HG02759 (cell line): ENCODE measurements at regions not wholly inside any gene's neighbourhood (a gene's known extent, or its start where the extent isn't known, plus 50 kb on each side); places are given as distances from the start of the nearest gene placed in this dataset.

Source experiments
- ATAC-seq: cut with Tn5 transposase; IDR thresholded peaks from one replicate; pipeline ENCODE4 v1.9.1; 2021; ENCODE audit warnings: mild to moderate bottlenecking, moderate library complexity; ENCODE audit not compliant: unreplicated experiment

DNA sequence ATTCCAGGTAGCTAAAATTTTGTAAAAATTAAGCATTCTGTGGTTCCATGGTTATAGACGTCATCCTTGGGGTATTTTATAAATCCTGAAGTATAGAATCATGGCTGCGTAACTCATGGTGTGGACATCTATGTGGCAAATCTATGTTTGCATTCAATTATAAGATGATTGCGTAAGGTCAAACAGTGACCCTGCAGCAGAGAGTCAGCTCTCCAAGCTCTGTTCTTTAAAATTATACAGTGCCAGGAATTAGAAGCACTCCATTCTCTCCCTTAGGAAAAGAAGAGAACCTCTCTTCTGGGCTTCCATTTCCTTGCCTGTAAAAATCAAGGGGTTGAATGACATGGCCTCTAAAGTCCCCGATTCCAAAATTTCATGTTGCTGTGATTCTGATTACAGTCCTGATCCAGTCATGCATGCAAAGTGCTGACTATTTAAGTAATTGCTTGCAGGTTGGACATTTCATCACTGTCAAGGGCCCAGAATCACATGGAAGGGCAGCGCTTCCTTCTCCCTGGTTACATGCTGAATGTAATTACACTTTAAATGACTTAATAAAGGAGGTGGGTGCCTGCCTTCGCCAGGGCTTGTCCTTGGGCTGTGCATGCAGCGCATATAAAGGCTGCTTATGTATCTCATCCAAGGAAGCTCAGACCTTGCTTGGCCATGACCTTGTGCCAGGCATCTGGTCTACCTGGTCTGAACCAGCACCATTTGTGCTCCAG, 550.7 kb downstream of the TYW1 start:
- no peak for ATAC-seq

DNA sequence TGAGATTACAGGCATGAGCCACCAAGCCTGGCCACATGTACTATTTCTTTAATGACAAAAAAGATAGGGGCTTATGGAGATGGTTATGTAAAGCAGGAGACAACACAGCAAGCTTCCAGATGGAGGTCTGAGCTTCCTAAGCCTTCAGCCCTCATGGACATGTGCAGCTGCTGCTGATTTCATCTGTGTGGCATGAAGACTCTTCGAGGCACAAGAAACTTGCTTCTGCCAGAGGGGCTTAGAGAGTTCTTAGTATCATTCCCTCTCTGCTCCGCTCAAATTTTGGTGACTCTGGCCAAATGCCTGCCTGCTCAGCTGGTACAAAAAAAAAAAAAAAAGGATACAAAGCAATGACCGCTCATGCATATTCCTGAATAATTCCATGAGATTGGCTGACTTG, 552.5 kb downstream of the TYW1 start:
- no peak for ATAC-seq

DNA sequence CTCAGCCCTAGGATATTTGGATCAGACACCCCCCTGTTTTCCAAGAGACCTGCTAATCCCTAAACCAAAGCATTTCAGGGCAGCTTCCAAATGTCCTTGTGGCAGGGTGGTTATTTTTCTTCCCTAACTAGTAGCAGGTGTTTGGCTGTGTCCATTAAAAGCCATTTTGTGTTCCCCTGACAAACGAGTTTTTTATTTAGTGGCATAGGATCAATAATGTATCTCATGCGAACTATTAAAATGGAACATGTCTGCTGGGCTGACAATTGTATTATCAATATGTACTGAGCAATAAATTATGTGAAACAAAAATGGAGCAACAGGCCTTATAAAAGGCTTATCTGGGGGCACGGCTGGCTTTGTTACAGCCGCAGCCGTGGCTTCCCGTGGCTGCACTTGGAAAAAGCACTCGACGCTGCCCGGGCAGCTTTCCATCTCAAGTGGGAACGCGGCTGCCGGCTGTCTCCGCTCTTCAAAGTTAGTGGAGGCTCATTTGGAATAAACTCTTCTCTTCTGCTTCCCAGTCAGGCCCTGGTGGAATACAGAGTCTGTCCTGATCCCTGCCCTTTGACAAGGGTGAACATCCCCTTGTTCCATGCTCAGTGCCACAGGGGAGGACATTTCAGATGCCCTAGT, 554.3 kb downstream of the TYW1 start:
- ATAC-seq, result no peak

DNA sequence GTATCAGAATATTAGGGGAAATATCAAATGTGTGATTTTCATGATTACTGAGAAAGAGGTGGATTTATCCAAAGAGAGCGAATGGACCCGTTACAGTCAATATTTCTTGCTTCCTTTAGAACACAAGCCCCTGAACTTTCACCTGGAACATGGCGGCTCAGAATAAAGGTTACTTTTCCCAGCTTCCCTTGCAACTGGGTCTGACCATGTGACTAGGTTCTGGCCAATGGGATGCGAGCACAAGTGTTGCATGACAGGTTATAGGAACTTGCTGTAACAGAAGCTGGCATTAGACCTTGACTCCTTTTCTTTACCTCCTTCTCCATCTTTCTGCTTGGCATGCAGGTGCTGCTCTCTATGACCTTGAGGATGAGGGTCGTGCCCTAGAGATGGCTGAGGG, 556.1 kb downstream of the TYW1 start:
- ATAC-seq, result no peak

DNA sequence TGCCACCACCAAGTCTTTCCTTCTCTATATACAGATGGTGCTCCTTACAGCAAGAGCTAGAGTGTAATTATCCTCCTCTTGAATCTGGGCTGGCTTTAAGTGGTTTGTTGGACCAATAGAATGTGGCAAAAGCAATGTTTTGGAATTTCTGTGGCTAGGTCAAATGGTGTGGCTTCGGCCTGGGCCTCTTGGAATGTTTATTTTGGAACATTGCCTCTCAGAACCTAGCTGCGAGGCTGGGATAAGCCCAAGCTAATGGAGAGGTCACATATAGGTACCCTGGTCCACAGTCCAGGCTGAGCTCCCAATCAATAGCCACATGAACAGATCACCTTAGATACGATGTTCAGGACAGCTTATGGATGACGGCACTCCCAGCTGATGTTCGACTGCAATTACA, 556.7 kb downstream of the TYW1 start:
- ATAC-seq, result no peak

DNA sequence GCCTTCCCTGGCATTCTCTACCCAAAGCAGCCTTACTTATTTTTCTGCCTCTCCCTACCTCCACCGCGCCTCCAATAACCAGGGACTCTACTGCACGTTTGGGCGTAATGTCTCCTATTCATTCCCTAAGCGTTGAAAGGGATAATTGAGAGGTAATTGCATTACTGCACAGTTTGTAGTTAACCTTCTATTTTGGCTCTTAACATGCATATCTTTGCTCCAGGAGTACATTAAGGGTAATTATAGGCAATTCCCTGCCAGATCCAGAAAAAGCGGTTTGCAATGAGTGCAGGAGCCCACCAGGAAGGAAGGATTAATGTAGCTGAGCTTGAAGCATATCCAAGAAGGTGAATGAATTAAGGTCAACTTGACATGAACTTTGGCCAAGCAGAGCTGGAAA, 558.4 kb downstream of the TYW1 start:
- ATAC-seq, result no peak

DNA sequence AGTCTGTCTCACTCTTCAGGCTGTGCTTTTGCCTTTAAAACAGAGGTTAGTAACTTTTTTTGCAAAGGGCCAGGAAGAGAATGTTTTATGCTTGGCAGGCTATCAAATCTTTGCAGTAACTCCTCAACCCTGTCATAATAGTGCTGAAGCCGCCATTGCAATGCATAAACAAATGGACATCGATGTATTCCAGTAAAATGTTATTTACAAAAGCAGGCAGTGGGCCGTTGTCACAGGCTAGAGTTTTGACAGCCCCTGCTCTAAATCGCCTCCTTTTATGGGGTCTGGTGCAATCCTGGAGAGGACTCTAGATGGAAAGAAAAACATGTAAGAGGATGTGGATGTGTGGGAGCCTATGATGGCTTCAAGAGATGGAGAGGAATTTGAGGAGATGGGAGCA, 568.3 kb downstream of the TYW1 start:
- no peak for ATAC-seq

DNA sequence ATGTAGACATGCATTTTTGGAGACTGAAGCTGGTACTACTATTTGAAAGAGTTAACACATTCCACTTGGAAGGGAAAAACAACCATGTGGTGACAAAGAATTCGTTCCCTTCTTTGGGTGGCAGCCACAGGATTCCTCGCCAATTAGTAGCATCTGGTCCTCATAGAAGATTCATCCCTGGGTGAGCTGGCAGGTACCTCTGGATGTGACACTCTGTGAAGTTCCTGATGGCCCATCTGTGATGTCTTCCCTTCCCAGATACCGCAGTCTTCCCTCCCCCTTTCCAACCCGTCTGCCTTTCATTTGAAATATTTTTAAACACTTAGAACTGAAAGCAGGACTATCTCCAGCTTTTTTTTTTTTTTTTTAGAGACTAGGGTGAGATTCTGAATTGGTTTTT, 569.5 kb downstream of the TYW1 start:
- ATAC-seq, result no peak

DNA sequence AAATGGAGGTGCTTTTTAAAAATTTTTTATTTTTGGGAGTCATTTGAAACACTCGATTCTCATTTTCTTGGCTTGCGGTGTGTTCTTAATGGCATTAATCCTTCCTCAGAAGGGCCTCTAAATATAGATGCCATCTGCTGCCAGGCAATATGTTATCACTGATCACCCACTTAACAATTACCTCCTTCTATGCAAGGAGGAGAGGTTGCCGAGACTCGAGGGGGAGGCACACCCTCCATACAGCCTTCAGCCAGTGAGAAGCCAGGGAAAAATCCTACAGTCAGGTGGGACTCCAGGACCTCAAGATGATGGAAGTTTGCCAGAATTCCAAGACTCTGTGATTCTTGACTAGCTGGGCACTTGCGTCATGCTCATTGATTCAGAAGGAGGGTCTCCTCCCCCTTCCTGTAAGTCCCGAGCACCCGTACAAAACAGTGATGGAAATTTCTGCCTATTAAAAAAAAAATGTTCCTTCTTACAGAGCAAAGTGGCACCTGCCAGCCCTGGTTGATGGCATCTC, 574.5 kb downstream of the TYW1 start:
- no peak for ATAC-seq

DNA sequence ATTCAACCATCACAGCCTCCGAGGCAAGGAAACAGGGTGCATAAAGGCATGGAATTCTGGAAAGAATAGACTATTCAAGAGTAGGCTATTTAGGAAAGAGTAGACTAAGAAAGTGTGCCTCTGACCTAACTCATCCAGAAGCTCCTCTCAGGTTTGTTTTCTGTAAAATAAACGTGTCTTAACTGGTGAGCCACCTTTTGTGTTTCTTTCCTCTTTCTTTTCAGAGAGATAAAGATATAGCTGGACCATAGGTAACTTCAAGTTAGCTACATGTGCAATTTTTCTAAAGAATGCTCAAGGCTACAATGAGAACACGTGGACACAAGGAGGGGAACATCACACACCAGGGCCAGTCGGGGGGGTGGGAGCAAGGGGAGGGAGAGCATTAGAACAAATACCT, 577.0 kb downstream of the TYW1 start:
- ATAC-seq, result no peak

DNA sequence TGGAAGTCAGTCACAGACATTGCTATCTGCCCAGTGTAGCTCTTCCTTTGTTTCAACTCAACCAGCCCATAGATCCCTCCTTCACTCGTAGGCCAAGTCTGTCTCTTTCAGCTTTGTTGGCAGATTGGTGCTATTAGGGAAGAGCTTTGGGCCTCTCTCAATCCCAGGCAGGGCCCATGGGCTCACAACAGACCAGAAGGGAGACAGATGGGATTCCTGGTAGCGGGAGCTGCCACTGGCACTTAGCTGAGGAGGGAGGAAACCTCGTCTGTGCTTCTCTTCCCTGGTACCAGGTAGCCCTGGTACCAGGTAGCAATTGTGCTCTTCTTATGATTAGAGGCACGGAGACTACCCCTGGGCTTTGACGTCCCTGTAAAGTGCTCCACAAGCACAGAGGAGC, 592.0 kb downstream of the TYW1 start:
- ATAC-seq, result no peak

DNA sequence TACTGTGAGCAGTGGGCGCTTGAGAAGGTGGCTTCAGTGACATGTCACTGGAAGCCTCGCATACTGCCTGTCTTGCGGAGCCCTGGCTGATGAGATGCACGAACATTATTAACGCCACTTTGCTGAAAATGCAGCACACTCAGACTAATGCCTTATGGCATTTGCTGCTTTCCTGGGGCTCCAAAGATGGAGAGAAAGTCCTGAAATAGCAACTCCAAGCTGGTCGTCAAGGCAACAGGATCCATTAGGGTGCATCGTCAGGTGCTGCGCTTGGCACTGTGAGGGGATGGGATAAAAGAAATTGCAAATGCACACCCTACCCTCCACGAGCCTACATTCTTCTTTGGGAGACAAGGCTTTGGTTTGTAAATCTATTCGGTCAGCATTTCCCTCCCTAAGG, 592.5 kb downstream of the TYW1 start:
- no peak for ATAC-seq

DNA sequence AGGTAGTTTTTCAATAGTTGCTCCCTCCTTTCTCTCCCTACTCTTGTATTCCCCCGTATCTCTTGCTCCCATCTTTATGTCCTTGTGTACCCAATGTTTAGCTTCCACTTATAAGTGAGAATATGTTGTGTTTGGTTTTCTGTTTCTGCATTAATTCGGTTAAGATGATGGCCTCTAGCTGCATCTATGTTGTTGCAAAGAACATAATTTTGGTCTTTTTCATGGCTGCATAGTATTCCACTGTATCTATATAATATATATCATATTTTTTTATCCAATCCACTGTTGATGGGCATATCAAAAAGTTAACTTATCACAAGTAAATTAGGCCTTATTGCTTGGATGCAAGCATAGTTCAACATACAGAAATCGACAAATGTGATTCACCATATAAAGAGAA, 594.0 kb downstream of the TYW1 start:
- ATAC-seq, result no peak

DNA sequence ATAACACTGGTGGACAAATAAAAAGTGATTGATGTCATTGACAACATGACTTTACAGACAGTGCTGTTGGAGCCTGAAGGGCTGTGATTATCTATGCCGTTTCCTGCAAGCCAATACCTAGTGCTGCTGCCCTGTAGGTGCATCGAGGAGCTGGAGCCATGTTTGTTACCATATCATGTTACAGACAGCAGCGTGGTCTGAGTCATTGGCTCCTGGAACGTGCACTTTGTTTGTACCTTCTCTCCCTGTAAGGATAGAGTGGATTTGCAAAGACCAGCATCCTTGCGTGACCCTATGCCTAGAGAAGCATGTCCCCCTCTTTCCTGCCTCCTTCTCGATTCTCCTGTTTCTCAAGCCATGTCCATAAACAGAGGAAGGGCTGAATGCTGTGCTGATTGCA, 597.2 kb downstream of the TYW1 start:
- ATAC-seq, result no peak

DNA sequence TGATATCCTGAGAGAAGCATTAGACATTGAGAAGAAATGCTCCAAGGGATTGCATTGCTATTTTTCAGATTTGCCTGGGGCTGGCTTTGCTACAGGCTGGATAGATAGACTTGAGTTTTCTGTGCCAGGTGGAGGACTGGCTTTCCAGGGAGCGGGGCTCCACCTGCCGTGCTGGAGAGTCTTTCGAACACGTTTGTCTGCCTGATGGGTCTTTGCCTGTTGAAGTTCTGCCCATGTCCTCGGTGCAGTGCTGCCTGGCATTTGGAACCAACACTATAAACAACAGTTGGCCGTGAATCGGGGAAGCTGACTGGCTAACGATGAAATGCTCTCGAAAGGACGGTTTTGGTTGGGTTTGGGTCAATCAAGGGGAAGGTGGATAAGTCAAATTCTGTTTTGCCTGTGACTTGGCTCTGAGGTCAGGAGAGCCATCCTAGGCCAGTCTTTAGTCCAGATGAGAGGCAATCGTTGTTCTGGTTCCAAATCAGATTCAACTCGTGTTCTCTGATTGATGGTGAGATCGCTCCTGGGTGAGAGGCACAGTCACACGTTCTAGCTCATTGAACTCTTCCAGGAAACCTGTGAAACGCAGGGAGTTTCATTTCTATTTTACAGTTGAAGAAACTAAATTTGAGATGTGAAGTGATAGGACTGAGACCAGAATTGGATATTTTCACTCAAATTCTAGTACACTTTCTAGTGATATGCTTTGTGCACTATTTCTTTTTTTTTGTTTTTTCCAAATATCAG, 599.0 kb downstream of the TYW1 start:
- no peak for ATAC-seq

DNA sequence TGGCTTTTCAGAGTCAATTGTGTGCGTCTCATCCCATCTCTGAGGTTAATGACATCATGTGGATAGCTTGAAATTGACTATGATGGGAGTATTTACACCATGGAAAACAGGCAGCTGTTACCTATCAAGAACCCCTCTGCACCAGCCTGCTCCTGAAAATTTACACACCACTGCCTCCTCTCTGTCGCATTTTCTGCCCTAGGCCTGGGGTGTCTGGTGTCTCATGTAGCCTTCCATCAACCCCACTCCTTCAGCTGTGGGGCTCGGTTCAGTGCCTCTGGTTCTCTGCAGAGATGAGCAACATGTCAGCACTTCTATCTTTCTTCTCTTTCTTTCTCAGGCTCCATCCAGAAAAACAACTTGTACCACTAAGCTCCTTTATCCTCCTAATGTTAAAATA, 600.5 kb downstream of the TYW1 start:
- no peak for ATAC-seq

DNA sequence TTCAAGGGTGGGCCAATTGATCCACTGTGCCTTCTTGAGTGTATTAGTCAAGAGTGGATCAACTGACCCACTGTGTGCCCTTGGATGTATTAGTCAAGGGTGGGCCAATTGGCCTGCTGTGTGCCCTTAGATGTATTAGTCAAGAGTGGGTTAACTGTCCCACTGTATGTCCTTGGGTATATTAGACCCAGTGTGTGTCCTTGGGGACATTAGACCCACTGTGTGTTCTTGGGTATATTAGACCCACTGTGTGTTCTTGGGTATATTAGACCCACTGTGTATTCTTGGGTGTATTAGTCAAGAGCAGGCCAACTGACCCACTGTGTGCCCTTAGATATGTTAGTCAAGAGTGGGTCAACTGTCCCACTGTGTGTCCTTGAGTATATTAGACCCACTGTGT, 601.8 kb downstream of the TYW1 start:
- no peak for ATAC-seq

DNA sequence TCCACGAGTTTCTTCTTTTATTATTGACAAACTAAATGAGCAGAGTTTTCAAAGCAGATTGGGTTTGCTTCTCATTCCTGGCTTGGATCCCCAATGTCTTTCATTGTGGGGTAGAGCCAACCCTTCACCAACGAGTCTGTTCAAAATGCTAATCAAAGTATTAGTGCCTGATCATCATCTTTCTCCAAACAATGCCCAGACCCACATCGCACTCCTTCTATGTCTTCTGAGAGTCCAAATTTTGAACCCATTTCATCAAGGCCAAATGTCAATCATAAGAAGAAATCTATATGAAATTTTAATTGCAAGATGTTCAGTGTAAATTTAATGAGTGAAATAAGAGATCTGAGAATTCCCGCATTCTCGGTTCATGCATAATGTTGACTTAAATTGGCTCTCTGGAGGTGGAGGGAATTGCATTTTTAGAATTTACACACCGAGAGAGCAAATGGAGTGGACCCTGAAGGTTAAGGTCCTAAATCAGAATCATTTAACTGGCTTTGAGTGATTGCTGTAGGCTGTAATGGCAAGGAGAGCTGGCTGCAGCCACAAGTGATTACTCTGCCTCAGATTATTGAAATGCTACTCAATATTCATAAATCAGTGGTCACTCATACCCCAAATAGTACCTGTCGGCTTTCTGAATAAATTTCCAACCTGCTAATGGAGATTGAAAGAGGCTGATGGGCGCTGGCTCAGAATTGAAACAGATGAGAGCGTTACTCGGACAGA, 602.9 kb downstream of the TYW1 start:
- no peak for ATAC-seq

DNA sequence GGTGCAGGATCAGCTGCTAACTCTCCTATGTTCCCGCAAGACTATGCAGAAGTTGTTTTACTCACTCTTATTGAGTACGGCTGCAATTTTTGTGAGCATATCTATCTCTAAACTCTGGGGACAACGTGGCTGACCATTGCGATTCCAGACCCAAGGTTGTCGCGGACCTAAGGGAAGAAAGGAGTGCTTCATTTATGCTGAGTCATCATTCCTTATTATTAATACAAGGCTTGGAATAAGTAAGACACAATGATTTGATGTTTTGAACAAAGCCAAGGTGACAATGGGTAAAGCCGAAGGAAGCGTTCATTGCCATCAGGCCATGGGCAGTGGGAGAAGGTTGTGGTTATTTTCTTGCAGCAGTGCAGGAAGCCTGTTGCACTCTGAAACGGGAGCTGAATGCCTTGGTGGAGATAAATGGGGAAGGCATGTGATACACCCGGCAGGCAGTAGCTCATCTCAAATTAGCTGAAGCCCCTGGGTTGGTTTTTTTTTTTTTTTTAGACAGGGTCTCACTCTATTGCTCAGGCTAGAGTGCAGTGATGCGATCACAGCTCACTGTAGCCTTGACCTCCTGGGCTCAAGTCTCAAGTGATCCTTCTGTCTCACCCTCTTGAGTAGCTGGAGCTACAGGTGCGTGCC, 605.7 kb downstream of the TYW1 start:
- no peak for ATAC-seq

DNA sequence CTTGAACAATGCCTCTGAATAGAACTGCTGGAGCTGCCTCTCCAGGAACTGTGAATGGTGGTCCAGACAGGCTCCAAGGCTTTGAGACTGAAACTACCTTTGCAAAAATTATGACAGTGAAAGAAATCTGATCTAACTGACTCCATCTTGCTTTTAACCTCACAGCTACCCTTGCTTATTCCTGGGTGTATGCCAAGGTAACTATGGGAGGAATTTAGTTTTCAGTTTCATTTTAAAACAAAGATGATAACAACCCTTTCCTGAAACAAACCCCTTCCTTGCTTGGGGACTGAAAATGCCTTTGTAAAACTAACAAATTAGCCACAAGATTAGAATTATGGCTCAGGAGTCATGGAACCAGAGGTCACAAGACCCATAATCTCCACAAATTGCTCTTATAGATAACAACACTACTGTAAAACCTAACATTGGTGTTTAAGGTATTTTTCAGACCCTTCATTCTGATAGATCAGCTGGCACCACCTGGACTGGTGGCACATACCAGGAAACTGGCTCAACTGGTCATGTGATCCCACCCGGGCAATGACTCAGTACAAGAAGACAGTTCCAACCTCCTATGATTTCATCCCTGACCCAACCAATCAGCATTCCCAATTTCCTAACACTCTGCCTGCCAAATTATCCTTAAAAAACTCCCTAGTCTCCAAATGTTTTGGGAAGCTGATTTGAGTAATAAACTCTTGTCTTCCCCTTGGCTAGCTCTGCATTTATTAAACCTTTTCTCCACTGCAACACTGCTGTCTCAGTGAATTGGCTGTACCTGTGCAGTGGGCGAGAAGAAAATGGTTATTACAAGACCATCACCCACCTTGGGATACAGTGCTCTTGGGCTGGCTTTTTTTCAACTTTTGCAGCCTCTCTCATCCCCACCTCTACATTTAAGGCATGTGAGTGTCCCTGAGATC, 608.1 kb downstream of the TYW1 start:
- ATAC-seq, result no peak
